PC-9 (cell line): ENCODE measurements at regions not wholly inside any gene's neighbourhood (a gene's known extent, or its start where the extent isn't known, plus 50 kb on each side); places are given as distances from the start of the nearest gene placed in this dataset.

Experiments
- BruUV-seq: library from RNA; stranded (reverse); fragments of 400-500 nt; replicated peaks from 2 replicates; lab custom pipeline; 2021; lab: Mats Ljungman, UMichigan
- CTCF ChIA-PET: fragments of 300-600 bp; sonication (Branson Sonifier 250); formaldehyde crosslinking; loops from one replicate; lab custom pipeline; 2022; ENCODE audit warnings: antibody characterized with exemption; lab: Charles Lee
- POLR2A ChIA-PET: fragments of 300-600 bp; sonication (Branson Sonifier 250); formaldehyde crosslinking; loops from one replicate; lab custom pipeline; 2022; ENCODE audit warnings: antibody characterized with exemption; ENCODE audit not compliant: unreplicated experiment; lab: Charles Lee
- DNase-seq, 2 experiments: peaks; one replicate each; pipeline versions ENCODE4 v3.0.0 to v3.0.0-alpha.2; 2015 to 2022; ENCODE audit warnings: mixed read lengths in 1 of 2
- H2AFZ ChIP-seq: fragments of 200-600 bp; sonication (generic); 2 replicates; pipeline ENCODE4 v1.8.1; 2017; ENCODE audit warnings: antibody characterized with exemption
- H3F3A ChIP-seq: fragments of 200-600 bp; sonication (generic); 2 replicates; pipeline ENCODE4 v1.8.1; 2017; ENCODE audit warnings: antibody characterized with exemption, mild to moderate bottlenecking, low read depth; ENCODE audit not compliant: insufficient read depth
- H3K27ac ChIP-seq: fragments of 200-600 bp; sonication (generic); 2 replicates; pipeline ENCODE4 v1.6.1; 2016; ENCODE audit warnings: mixed run types
- H3K27me3 ChIP-seq: fragments of 200-600 bp; sonication (generic); 2 replicates; pipeline ENCODE4 v1.6.1; 2016; ENCODE audit warnings: low read depth, mixed run types; ENCODE audit not compliant: insufficient read depth
- H3K36me3 ChIP-seq: fragments of 200-600 bp; sonication (generic); 2 replicates; pipeline ENCODE4 v1.6.1; 2016; ENCODE audit warnings: low read depth, mixed run types
- H3K4me1 ChIP-seq: fragments of 200-600 bp; sonication (generic); replicated peaks from 2 replicates; pipeline ENCODE4 v1.6.1; 2016; ENCODE audit warnings: mixed run types; ENCODE audit not compliant: insufficient read depth
- H3K4me2 ChIP-seq: fragments of 200-600 bp; sonication (generic); 2 replicates; pipeline ENCODE4 v1.6.1; 2017; ENCODE audit warnings: mixed run types
- H3K4me3 ChIP-seq: fragments of 200-600 bp; sonication (generic); 2 replicates; pipeline ENCODE4 v1.6.1; 2016; ENCODE audit warnings: mixed run types
- H3K79me2 ChIP-seq: fragments of 200-600 bp; sonication (generic); 2 replicates; pipeline ENCODE4 v1.6.1; 2017; ENCODE audit warnings: low read depth, mixed run types
- H3K9me2 ChIP-seq: fragments of 200-600 bp; sonication (generic); 2 replicates; pipeline ENCODE4 v1.8.1; 2017; ENCODE audit warnings: mild to moderate bottlenecking; ENCODE audit not compliant: insufficient read depth
- H3K9me3 ChIP-seq: fragments of 200-600 bp; sonication (generic); 2 replicates; pipeline ENCODE4 v1.8.1; 2016; ENCODE audit warnings: low read depth; ENCODE audit not compliant: insufficient read depth
- H4K20me1 ChIP-seq: fragments of 200-600 bp; sonication (generic); 2 replicates; pipeline ENCODE4 v1.8.1; 2017; ENCODE audit not compliant: insufficient read depth
- EZH2 ChIP-seq: fragments of 200-600 bp; sonication (generic); IDR thresholded peaks from 2 replicates; pipeline ENCODE4 v1.8.0; 2017; ENCODE audit warnings: antibody characterized with exemption, low read depth
- intact Hi-C: fragments of 100-400 bp; cut with micrococcal nuclease; formaldehyde crosslinking; loops from one replicate; pipeline ENCODE4 v1.10.0; 2022; ENCODE audit not compliant: unreplicated experiment
- TF ChIP-seq, protein P1 (sequence below): fragments of 200-600 bp; sonication (generic); conservative IDR thresholded peaks from 2 replicates; pipeline ENCODE4 v1.6.1; 2017; ENCODE audit warnings: mixed run types, antibody characterized with exemption, mild to moderate bottlenecking, moderate library complexity

DNA sequence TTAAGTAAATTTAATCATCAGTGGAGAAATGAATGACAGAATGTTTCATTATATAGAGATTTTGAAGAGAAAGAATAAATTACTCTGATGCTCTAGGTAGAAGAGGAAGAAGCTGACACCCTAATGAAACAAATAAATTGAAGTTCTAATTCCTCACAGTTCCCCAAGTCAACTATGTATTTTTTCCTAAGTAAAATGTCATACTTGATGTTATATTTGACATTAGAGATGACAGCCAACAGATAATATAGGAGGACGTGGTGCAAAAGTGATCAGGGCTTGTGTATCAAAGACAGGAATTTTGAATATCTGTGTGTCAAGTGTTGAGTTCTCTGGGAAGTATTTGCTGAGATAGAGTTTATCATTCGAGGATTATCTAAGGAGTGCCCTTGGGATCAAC is 81.2 kb upstream of the CADPS start:
- Histone ChIP-seq H3K4me2 (no peak overlapping the region), H3K9me3 (no peaks in the 10 kb centered on the region), H2AFZ (no peak overlapping the region), H3K9me2 (no peaks in the 10 kb centered on the region), H4K20me1 (no peaks in the 10 kb centered on the region), H3K79me2 (no peaks in the 10 kb centered on the region), H3F3A (no peaks in the 10 kb centered on the region), H3K27me3 (no peaks in the 10 kb centered on the region), H3K4me3 (no peak overlapping the region), H3K36me3 (no peaks in the 10 kb centered on the region), H3K4me1 (no peaks in the 10 kb centered on the region), H3K27ac (no peak overlapping the region)
- ChIA-PET POLR2A (no interaction called here), CTCF (no interaction called here)
- TF ChIP-seq, protein P1, sequence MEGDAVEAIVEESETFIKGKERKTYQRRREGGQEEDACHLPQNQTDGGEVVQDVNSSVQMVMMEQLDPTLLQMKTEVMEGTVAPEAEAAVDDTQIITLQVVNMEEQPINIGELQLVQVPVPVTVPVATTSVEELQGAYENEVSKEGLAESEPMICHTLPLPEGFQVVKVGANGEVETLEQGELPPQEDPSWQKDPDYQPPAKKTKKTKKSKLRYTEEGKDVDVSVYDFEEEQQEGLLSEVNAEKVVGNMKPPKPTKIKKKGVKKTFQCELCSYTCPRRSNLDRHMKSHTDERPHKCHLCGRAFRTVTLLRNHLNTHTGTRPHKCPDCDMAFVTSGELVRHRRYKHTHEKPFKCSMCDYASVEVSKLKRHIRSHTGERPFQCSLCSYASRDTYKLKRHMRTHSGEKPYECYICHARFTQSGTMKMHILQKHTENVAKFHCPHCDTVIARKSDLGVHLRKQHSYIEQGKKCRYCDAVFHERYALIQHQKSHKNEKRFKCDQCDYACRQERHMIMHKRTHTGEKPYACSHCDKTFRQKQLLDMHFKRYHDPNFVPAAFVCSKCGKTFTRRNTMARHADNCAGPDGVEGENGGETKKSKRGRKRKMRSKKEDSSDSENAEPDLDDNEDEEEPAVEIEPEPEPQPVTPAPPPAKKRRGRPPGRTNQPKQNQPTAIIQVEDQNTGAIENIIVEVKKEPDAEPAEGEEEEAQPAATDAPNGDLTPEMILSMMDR: no peak
- TF ChIP-seq EZH2: no peak
- intact Hi-C loops: no loop called here
- no TSS peak for BruUV-seq
- DNase-seq: no peak

DNA sequence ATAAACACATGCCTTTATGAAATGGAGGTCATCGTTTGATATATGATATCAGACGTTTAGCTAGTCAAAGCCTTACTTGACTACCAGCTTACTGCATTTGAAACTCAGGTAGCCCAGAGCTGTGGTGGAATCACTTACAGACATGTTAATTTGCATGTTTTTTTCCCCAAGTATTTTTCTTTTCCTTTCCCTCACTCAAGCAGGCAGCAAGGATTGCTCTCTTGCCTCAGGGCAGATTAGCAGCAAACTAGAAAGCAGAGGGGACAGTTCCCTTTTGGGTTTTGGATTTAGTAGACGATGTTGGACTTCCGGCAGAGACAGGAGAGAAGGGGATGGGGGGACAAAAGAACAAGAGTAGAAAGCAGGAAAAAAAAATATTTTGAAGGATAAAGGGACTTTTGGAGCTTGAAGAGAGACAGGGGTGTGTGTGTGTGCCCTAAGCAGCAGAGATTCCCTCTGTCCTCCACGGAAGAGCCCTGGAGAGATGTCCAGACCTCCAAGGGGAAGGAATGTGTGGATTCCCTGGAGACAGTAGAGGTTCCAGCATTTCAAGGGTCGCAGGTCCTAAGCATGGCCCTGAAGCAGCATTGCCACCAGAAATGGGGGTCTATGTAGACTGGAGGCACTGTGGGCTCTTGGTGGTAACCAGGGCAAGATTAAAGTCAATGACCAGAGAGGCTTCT is 86.8 kb upstream of the CADPS start:
- Histone ChIP-seq H3K4me1 (no peaks in the 10 kb centered on the region), H3K9me3 (no peaks in the 10 kb centered on the region), H3F3A (no peaks in the 10 kb centered on the region), H4K20me1 (no peaks in the 10 kb centered on the region), H3K27ac (no peak overlapping the region), H2AFZ (no peak overlapping the region), H3K4me3 (no peak overlapping the region), H3K36me3 (no peaks in the 10 kb centered on the region), H3K27me3 (no peaks in the 10 kb centered on the region), H3K4me2 (no peak overlapping the region), H3K9me2 (no peaks in the 10 kb centered on the region), H3K79me2 (no peaks in the 10 kb centered on the region)
- TF ChIP-seq, protein P1: no peak
- TF ChIP-seq EZH2: no peak
- POLR2A ChIA-PET: no interaction called here
- intact Hi-C loops: no loop called here
- no TSS peak for BruUV-seq
- DNase-seq: no peak
- CTCF ChIA-PET: no interaction called here

DNA sequence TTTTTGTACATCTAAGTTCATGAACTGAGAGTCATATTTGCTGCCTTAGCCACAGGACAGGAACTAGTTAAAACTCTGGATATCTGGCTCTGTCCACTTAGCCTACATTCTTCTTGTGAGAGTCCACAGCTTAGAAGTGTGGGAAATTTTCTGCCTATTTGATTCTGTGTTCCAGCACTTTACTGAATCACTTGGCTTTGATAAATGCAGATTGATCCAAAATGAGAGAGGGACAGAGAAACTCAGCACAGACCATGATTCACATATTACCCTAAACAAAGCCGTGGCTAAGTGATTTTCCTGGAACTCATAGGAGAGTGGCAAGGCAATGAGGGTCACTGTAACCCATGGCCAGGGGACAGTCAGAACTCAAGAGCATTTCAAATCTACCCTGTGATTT is 87.5 kb upstream of the CADPS start:
- H3K9me2 ChIP-seq: no peaks in the 10 kb centered on the region
- H3K79me2 ChIP-seq: no peaks in the 10 kb centered on the region
- H3K4me1 ChIP-seq: no peaks in the 10 kb centered on the region
- no peaks in the 10 kb centered on the region for H3K27me3 ChIP-seq
- H3K36me3 ChIP-seq: no peaks in the 10 kb centered on the region
- no peak overlapping the region for H3K4me3 ChIP-seq
- no TSS peak for BruUV-seq
- ChIA-PET CTCF (no interaction called here), POLR2A (no interaction called here)
- no peak overlapping the region for H3K27ac ChIP-seq
- H4K20me1 ChIP-seq: no peaks in the 10 kb centered on the region
- TF ChIP-seq EZH2: no peak
- TF ChIP-seq, protein P1: no peak
- no peaks in the 10 kb centered on the region for H3K9me3 ChIP-seq
- H3K4me2 ChIP-seq: no peak overlapping the region
- intact Hi-C loops: no loop called here
- no peaks in the 10 kb centered on the region for H3F3A ChIP-seq
- no peak overlapping the region for H2AFZ ChIP-seq
- DNase-seq: no peak
